Brain microvascular endothelial cell (primary cell): ENCODE measurements at regions not wholly inside any gene's neighbourhood (a gene's known extent, or its start where the extent isn't known, plus 50 kb on each side); places are given as distances from the start of the nearest gene placed in this dataset.

ENCODE experiments used
- DNase-seq: peaks from one replicate; pipeline ENCODE4 v3.0.0-alpha.2; 2020
- H3K27ac ChIP-seq: fragments of 250-450 bp; sonication (Bioruptor Pico); 2 replicates; pipeline ENCODE4 v1.5.1; 2020; ENCODE audit warnings: mild to moderate bottlenecking, moderate library complexity
- H3K27me3 ChIP-seq: fragments of 250-450 bp; sonication (Bioruptor Pico); replicated peaks from 2 replicates; pipeline ENCODE4 v1.5.1; 2020; ENCODE audit warnings: mild to moderate bottlenecking
- H3K36me3 ChIP-seq: fragments of 250-450 bp; sonication (Bioruptor Pico); replicated peaks from 2 replicates; pipeline ENCODE4 v1.5.1; 2020; ENCODE audit warnings: mild to moderate bottlenecking
- H3K4me3 ChIP-seq: 2 replicates; pipeline ENCODE4 v1.5.1; 2011; ENCODE audit warnings: low read depth, mild to moderate bottlenecking, control low read depth, low read length, moderate library complexity
- CTCF ChIP-seq: IDR thresholded peaks from 2 replicates; pipeline ENCODE4 v1.5.1; 2011; ENCODE audit warnings: low read depth, mild to moderate bottlenecking, moderate library complexity, low read length, control low read depth, inconsistent platforms; ENCODE audit errors: missing control alignments
- in situ Hi-C: cut with HindIII; loops from 2 replicates; pipeline ENCODE4 v1.10.0; 2017; ENCODE audit warnings: low sequenced_read_pairs, low pct_ligation_motif_present

- in situ Hi-C loops, result no loop called here
- H3K4me3 ChIP-seq, result no peak overlapping the region
- no peaks in the 10 kb centered on the region for H3K27me3 ChIP-seq
- no peak for DNase-seq
- no peak for TF ChIP-seq CTCF
- no peak overlapping the region for H3K27ac ChIP-seq
- no peaks in the 10 kb centered on the region for H3K36me3 ChIP-seq
These were observed 53.5 kb upstream of the CHODL start for GRCh38 chr21:18191139-18191538.

- TF ChIP-seq CTCF, result no peak
- DNase-seq, result no peak
- Histone ChIP-seq H3K27ac (no peak overlapping the region), H3K27me3 (no peaks in the 10 kb centered on the region), H3K4me3 (no peak overlapping the region), H3K36me3 (no peaks in the 10 kb centered on the region)
- in situ Hi-C loops, result no loop called here
These were observed 66.1 kb upstream of the CHODL start for GRCh38 chr21:18178509-18178908.

GRCh38 chr21:18174370-18174769 lies 70.3 kb upstream of the CHODL start:
- no peak overlapping the region for H3K4me3 ChIP-seq
- H3K27ac ChIP-seq, result no peak overlapping the region
- in situ Hi-C loops, result no loop called here
- H3K27me3 ChIP-seq, result no peaks in the 10 kb centered on the region
- DNase-seq, result no peak
- no peaks in the 10 kb centered on the region for H3K36me3 ChIP-seq
- no peak for TF ChIP-seq CTCF

- no peak for TF ChIP-seq CTCF
- H3K27me3 ChIP-seq, result no peaks in the 10 kb centered on the region
- in situ Hi-C loops, result no loop called here
- H3K27ac ChIP-seq, result no peak overlapping the region
- H3K36me3 ChIP-seq, result no peaks in the 10 kb centered on the region
- H3K4me3 ChIP-seq, result no peak overlapping the region
- no peak for DNase-seq
These were observed 73.8 kb upstream of the CHODL start for GRCh38 chr21:18170829-18171228.

- no peaks in the 10 kb centered on the region for H3K27me3 ChIP-seq
- in situ Hi-C loops, result no loop called here
These were observed 74.4 kb upstream of the CHODL start for GRCh38 chr21:18170221-18170620.

More at GRCh38 chr21:18170221-18170620, 74.4 kb upstream of the CHODL start:
- H3K4me3 ChIP-seq, result no peak overlapping the region
- no peak for TF ChIP-seq CTCF
- H3K36me3 ChIP-seq, result no peaks in the 10 kb centered on the region
- H3K27ac ChIP-seq, result no peak overlapping the region
- DNase-seq, result no peak
